H7 (cell line): ENCODE measurements at regions not wholly inside any gene's neighbourhood (a gene's known extent, or its start where the extent isn't known, plus 50 kb on each side); places are given as distances from the start of the nearest gene placed in this dataset.
A peak's percentile ranks its signal among the peaks of the same experiment; 100 is the strongest.

Source experiments
- DNase-seq: peaks from one replicate; pipeline ENCODE4 v3.0.0; 2012
- H3K27me3 ChIP-seq: 2 replicates; pipeline ENCODE4 v1.6.0; 2011; ENCODE audit warnings: mild to moderate bottlenecking, low read length; ENCODE audit not compliant: control insufficient read depth, insufficient read depth
- H3K36me3 ChIP-seq: replicated peaks from 2 replicates; pipeline ENCODE4 v1.5.1; 2011; ENCODE audit warnings: low read length; ENCODE audit not compliant: control insufficient read depth, insufficient read depth
- H3K4me3 ChIP-seq: 2 replicates; pipeline ENCODE4 v1.5.1; 2011; ENCODE audit warnings: low read depth, mild to moderate bottlenecking, control low read depth, low read length, moderate library complexity; ENCODE audit not compliant: insufficient read depth

GRCh38 chr13:88042489-88042888 is 371.3 kb downstream of the SLITRK5 start:
- H3K36me3 ChIP-seq = no peaks in the 10 kb centered on the region
- no peaks in the 10 kb centered on the region for H3K27me3 ChIP-seq
- DNase-seq = no peak
- no peak overlapping the region for H3K4me3 ChIP-seq

DNA sequence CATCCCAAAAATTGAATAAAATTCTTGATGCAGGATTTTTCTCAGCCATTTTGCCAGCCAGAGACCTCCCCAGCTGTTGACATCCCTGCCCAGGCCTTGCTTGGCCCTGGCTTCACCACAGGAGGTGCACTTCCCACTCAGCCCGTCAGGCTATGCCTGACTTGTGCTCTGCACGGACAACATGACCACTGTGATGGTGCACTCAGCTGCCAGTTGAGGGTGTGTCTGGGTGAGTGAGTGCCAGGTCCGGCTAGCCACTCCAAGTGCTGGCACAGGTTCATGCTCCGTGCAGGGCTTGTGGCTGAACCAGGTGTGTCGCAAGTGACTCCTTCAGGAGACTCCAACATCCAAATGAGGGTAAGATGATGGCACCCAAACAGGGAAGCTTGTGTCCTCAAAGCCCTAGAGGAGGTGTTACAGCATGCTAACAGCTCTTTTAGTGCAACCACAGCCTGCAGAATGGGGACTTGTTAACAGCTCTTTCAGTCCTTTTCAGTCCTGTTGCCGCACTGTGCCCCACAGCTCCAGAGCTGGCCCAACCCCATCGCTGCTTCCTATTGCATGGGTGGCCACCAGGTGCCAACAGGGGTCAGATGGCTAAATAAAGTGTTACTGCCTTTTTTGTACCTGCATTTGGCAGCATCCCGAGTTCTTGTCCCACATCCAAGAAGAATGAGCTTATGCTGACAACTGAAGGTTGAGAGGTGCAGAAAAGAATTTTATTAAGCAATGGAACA is 380.7 kb downstream of the SLITRK5 start:
- H3K36me3 ChIP-seq = no peaks in the 10 kb centered on the region
- H3K4me3 ChIP-seq = no peak overlapping the region
- DNase-seq = no peak
- H3K27me3 ChIP-seq = no peaks in the 10 kb centered on the region

GRCh38 chr13:88063741-88064140 is 392.6 kb downstream of the SLITRK5 start:
- Histone ChIP-seq H3K4me3 (no peak overlapping the region), H3K27me3 (no peaks in the 10 kb centered on the region), H3K36me3 (no peaks in the 10 kb centered on the region)
- DNase-seq = no peak

DNA sequence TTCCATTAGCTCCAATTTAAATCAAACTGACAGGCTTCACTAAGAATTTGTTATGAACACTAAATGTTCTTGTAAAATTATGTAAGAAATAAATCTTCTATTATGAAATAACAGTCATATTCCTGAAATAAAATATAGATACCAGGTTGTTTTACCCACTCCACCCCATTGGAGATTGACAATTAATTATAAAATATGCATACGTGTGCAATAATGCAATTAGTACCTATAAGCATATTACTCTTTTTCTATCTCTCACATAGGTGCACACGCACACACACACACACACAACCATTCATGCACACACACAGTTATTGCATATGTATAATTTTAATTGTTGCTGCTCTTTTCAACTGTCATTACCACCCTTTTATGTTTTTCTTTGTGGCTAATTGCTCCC is 395.7 kb downstream of the SLITRK5 start:
- H3K27me3 ChIP-seq = no peaks in the 10 kb centered on the region; the same call in 1 of the 2 replicates
- DNase-seq = no peak
- no peak overlapping the region for H3K4me3 ChIP-seq
- no peaks in the 10 kb centered on the region for H3K36me3 ChIP-seq

GRCh38 chr13:88068316-88068715 is 397.1 kb downstream of the SLITRK5 start:
- H3K4me3 ChIP-seq = no peak overlapping the region
- no peaks in the 10 kb centered on the region; the same call in 1 of the 2 replicates for H3K27me3 ChIP-seq
- H3K36me3 ChIP-seq = no peaks in the 10 kb centered on the region
- DNase-seq = no peak

DNA sequence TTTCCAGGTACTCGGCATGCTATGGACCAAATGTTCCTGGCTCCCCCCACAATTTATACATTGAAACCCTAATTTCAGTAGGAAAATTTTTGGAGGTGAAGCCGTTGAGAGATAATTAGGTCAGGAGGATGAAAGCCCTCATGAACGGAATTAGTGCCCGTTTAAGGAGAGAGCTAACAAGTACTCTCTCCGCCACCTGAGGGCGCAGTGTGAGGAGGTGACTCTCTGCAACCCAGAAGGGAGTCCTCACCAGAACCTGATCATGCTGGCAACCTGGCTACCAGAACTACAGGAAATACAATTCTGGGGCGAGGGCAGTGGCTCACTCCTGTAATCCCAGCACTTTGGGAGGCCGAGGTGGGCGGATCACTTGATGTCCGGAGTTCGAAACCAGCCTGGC is 397.8 kb downstream of the SLITRK5 start:
- H3K36me3 ChIP-seq = no peaks in the 10 kb centered on the region
- H3K4me3 ChIP-seq = no peak overlapping the region
- DNase-seq = peak; percentile 2
- no peaks in the 10 kb centered on the region; the same call in 1 of the 2 replicates for H3K27me3 ChIP-seq

DNA sequence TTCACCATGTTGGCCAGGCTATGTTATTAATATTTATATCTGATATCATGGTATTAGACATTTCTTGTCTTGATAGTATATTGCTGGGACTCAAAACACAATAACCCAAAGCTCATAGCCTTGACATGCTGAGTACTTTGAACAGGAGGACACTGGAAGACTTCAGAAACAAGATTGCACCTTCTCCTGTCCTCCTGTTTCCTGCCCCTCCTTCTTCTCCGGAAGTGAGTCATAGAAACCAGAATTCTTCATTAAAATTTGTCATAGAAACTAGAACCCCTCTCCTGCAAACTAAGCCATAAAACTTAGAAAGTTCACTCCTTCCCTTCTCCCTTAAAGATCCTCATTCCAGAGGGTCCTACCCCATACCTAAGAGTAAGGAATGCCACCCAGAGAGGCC is 400.2 kb downstream of the SLITRK5 start:
- Histone ChIP-seq H3K27me3 (no peaks in the 10 kb centered on the region; the same call in 1 of the 2 replicates), H3K36me3 (no peaks in the 10 kb centered on the region), H3K4me3 (no peak overlapping the region)
- no peak for DNase-seq

DNA sequence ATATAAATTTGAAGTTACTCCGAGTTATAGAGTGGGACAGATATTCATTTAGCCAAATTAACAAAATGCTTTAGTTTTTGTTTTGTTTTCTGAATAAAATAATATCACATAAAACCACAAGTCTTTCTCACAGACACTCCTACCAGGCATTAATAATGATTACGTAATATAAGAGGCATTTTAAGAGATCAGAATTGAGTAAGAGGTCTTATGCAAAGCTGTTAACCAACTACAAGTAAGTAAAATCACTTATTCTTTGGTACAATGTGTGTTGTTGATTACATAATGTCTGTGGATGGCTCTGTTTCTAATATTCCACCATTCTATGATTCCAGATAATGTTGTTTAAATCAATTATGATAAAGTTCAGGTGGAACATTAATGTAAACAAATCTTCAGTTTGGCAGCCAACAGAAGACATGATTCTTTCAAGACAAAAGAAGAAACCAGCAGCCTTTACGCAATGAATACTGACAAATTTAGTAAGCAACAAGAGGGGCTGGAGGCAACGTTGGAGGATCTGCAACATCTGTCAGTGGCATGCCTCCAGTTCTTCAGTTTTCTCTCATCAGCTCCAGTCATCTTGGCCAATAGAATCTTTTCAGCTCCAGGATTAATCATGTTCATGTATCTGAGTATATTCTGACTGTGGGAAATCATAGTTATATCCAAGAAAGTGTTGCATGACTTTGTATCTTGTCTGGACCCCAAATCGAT is 403.8 kb downstream of the SLITRK5 start:
- H3K27me3 ChIP-seq = no peaks in the 10 kb centered on the region; the same call in 1 of the 2 replicates
- DNase-seq = no peak

DNA sequence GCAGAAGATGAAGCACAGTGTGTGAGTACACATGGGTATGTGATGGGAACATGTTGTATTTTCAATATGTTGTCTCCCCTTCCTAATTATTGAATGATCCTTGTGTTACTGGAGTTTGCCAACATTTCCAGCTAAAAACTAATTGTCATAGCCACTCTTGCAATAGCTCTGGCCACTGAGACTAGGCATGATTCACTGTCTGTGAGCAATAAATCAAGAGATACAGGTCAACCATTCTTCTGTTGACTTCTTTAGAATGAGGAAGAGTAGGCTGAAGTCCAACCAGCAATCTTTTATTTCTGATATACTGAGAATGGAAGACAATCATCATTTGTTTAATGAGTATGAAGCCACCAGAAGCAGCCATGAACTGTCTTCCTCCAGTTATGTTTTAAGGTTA is 413.9 kb downstream of the SLITRK5 start:
- DNase-seq = no peak
- H3K36me3 ChIP-seq = no peaks in the 10 kb centered on the region
- no peak overlapping the region for H3K4me3 ChIP-seq
- no peaks in the 10 kb centered on the region for H3K27me3 ChIP-seq

More for the DNA sequence above, 403.8 kb downstream of the SLITRK5 start:
- Histone ChIP-seq H3K36me3 (no peaks in the 10 kb centered on the region), H3K4me3 (no peak overlapping the region)

DNA sequence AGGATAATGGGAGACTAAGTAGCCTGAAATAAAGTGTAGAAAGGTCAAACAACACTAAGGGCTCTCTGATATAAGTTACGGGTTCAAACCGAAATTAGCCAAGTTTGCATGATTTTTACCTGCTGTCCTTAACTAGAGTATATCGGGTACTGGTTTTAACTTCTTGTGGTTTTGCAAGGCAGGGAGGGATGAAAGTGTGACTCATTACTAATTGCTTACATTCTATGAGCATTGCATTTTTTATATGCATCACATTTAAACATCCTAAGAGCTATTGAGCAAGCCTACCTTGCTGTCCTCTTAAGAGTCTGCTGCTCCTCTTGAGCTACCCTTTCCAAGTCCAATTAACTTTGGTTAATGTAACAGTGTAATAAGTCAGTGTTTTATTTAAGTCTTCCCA is 415.4 kb downstream of the SLITRK5 start:
- DNase-seq = no peak
- H3K36me3 ChIP-seq = no peaks in the 10 kb centered on the region
- H3K4me3 ChIP-seq = no peak overlapping the region
- no peaks in the 10 kb centered on the region for H3K27me3 ChIP-seq

DNA sequence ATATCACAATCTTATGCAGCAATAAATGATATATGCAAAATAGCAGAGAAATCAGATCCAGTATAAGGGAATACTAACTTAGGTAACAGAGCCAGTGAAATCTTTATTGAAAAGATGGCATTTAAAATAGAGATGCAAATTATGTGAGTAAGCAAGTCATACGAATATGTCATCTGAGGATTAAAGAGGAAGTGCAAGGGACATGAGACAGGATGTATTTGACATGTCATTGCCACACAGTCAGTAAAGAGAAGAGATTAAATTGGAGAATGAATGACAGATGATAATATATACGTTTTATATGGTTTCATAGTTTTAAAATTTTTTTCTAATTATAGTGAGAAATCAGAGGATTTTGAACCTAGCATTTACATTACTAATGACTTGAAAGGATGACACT is 426.4 kb downstream of the SLITRK5 start:
- Histone ChIP-seq H3K4me3 (no peak overlapping the region), H3K36me3 (no peaks in the 10 kb centered on the region), H3K27me3 (no peaks in the 10 kb centered on the region)
- no peak for DNase-seq

- Histone ChIP-seq H3K36me3 (no peaks in the 10 kb centered on the region), H3K27me3 (no peaks in the 10 kb centered on the region), H3K4me3 (no peak overlapping the region)
- DNase-seq = no peak
These were observed 432.7 kb downstream of the SLITRK5 start for GRCh38 chr13:88103824-88104223.

GRCh38 chr13:88104576-88104975 is 433.4 kb downstream of the SLITRK5 start:
- Histone ChIP-seq H3K27me3 (no peaks in the 10 kb centered on the region), H3K36me3 (no peaks in the 10 kb centered on the region), H3K4me3 (no peak overlapping the region)
- DNase-seq = no peak

- Histone ChIP-seq H3K4me3 (no peak overlapping the region), H3K27me3 (no peaks in the 10 kb centered on the region), H3K36me3 (no peaks in the 10 kb centered on the region)
- DNase-seq = no peak
These were observed 436.4 kb downstream of the SLITRK5 start for GRCh38 chr13:88107570-88107969.

GRCh38 chr13:88112526-88112925 is 441.4 kb downstream of the SLITRK5 start:
- DNase-seq = no peak
- no peak overlapping the region for H3K4me3 ChIP-seq
- H3K27me3 ChIP-seq = no peaks in the 10 kb centered on the region
- H3K36me3 ChIP-seq = no peaks in the 10 kb centered on the region
